ENCODE measurements at regions not wholly inside any gene's neighbourhood (a gene's known extent, or its start where the extent isn't known, plus 50 kb on each side); places are given as distances from the start of the nearest gene placed in this dataset.

- Histone ChIP-seq H3K4me2 (ENCODE audit: low read length, poor library complexity, severe bottlenecking) (no peak overlapping the region), H2AFZ (ENCODE audit: low read depth, low read length) (no peak overlapping the region), H2AK5ac (ENCODE audit: low read length, severe bottlenecking) (no peak overlapping the region), H3K14ac (ENCODE audit: low read length in 2 of 2) (no peak overlapping the region), H3K4me3 (ENCODE audit: insufficient read depth in 1 of 2, low read depth in 1 of 2, low read length in 2 of 2) (no peak overlapping the region), H3K27ac (ENCODE audit: low read length, poor library complexity, severe bottlenecking) (no peak overlapping the region), H2BK15ac (ENCODE audit: low read depth, poor library complexity, severe bottlenecking) (no peak overlapping the region), H2BK120ac (ENCODE audit: low read depth, low read length) (no peak overlapping the region), H4K91ac (ENCODE audit: low read length) (no peak overlapping the region), H3K27me3 (ENCODE audit: control insufficient read depth in 1 of 2, insufficient read depth in 1 of 2, low read length in 2 of 2) (no peaks in the 10 kb centered on the region), H3K18ac (ENCODE audit: low read depth in 1 of 2, low read length in 2 of 2) (no peak overlapping the region), H3K79me1 (replicated peaks; ENCODE audit: low read length, poor library complexity, severe bottlenecking) (no peaks in the 10 kb centered on the region), H2BK5ac (ENCODE audit: low read depth, low read length, poor library complexity, severe bottlenecking) (no peak overlapping the region), H4K8ac (ENCODE audit: low read length) (no peak overlapping the region), H3K4me1 (ENCODE audit: control insufficient read depth, insufficient read depth, low read depth, low read length) (no peaks in the 10 kb centered on the region), H3K23ac (ENCODE audit: low read length in 2 of 2) (no peak overlapping the region), H3K4ac (ENCODE audit: low read depth in 1 of 2, low read length in 2 of 2) (no peak overlapping the region), H3K9me3 (ENCODE audit: control insufficient read depth, low read length) (peaks cover 2% of the 10 kb centered on the region), H3K9ac (ENCODE audit: low read length) (no peak overlapping the region), H3K36me3 (ENCODE audit: control insufficient read depth in 1 of 2, insufficient read depth in 2 of 2, low read depth in 1 of 2, low read length in 2 of 2) (no peaks in the 10 kb centered on the region), H2BK12ac (ENCODE audit: low read length in 2 of 2) (no peak overlapping the region)
- no peak for DNase-seq
- 89% methylated on average over 2 of the region's 2 CpGs for WGBS
Measured at GRCh38 chr6:164546263-164546662, 763.1 kb downstream of the C6orf118 start.

GRCh38 chr6:164534070-164534766 lies 775.2 kb downstream of the C6orf118 start:
- Histone ChIP-seq H3K9me3 (ENCODE audit: control insufficient read depth, low read length) (peaks cover 5% of the 10 kb centered on the region), H2BK15ac (ENCODE audit: low read depth, poor library complexity, severe bottlenecking) (no peak overlapping the region), H3K36me3 (ENCODE audit: control insufficient read depth in 1 of 2, insufficient read depth in 2 of 2, low read depth in 1 of 2, low read length in 2 of 2) (no peaks in the 10 kb centered on the region), H3K4me1 (ENCODE audit: control insufficient read depth, insufficient read depth, low read depth, low read length) (no peaks in the 10 kb centered on the region), H2AK5ac (ENCODE audit: low read length, severe bottlenecking) (no peak overlapping the region), H3K4me2 (ENCODE audit: low read length, poor library complexity, severe bottlenecking) (no peak overlapping the region), H2BK120ac (ENCODE audit: low read depth, low read length) (no peak overlapping the region), H3K79me1 (replicated peaks; ENCODE audit: low read length, poor library complexity, severe bottlenecking) (no peaks in the 10 kb centered on the region), H3K4me3 (ENCODE audit: insufficient read depth in 1 of 2, low read depth in 1 of 2, low read length in 2 of 2) (no peak overlapping the region), H2AFZ (ENCODE audit: low read depth, low read length) (no peak overlapping the region), H3K4ac (ENCODE audit: low read depth in 1 of 2, low read length in 2 of 2) (no peak overlapping the region), H3K18ac (ENCODE audit: low read depth in 1 of 2, low read length in 2 of 2) (no peak overlapping the region), H3K27ac (ENCODE audit: low read length, poor library complexity, severe bottlenecking) (no peak overlapping the region), H4K91ac (ENCODE audit: low read length) (no peak overlapping the region), H3K27me3 (ENCODE audit: control insufficient read depth in 1 of 2, insufficient read depth in 1 of 2, low read length in 2 of 2) (no peaks in the 10 kb centered on the region), H3K9ac (ENCODE audit: low read length) (no peak overlapping the region), H3K14ac (ENCODE audit: low read length in 2 of 2) (no peak overlapping the region), H3K23ac (ENCODE audit: low read length in 2 of 2) (no peak overlapping the region), H2BK12ac (ENCODE audit: low read length in 2 of 2) (no peak overlapping the region), H4K8ac (ENCODE audit: low read length) (no peak overlapping the region), H2BK5ac (ENCODE audit: low read depth, low read length, poor library complexity, severe bottlenecking) (no peak overlapping the region)
- no peak for DNase-seq
- 75% methylated on average over 8 of the region's 10 CpGs for WGBS

GRCh38 chr6:164533045-164533362 lies 776.4 kb downstream of the C6orf118 start:
- no peak overlapping the region for H3K4me2 ChIP-seq (ENCODE audit: low read length, poor library complexity, severe bottlenecking)
- no peak overlapping the region for H2BK5ac ChIP-seq (ENCODE audit: low read depth, low read length, poor library complexity, severe bottlenecking)
- no peak overlapping the region for H3K9ac ChIP-seq (ENCODE audit: low read length)
- no peak overlapping the region for H2BK15ac ChIP-seq (ENCODE audit: low read depth, poor library complexity, severe bottlenecking)
- no peak overlapping the region for H2AFZ ChIP-seq (ENCODE audit: low read depth, low read length)
- no peak overlapping the region for H3K23ac ChIP-seq (ENCODE audit: low read length in 2 of 2)
- H3K14ac ChIP-seq (ENCODE audit: low read length in 2 of 2): no peak overlapping the region
- no peak overlapping the region for H3K18ac ChIP-seq (ENCODE audit: low read depth in 1 of 2, low read length in 2 of 2)
- no peak overlapping the region for H3K4me3 ChIP-seq (ENCODE audit: insufficient read depth in 1 of 2, low read depth in 1 of 2, low read length in 2 of 2)
- no peak overlapping the region for H2BK12ac ChIP-seq (ENCODE audit: low read length in 2 of 2)
- no peak overlapping the region for H3K27ac ChIP-seq (ENCODE audit: low read length, poor library complexity, severe bottlenecking)
- WGBS: 58% methylated on average over 5 of the region's 5 CpGs
- H2AK5ac ChIP-seq (ENCODE audit: low read length, severe bottlenecking): no peak overlapping the region
- no peak for DNase-seq
- H2BK120ac ChIP-seq (ENCODE audit: low read depth, low read length): no peak overlapping the region
- no peaks in the 10 kb centered on the region for H3K27me3 ChIP-seq (ENCODE audit: control insufficient read depth in 1 of 2, insufficient read depth in 1 of 2, low read length in 2 of 2)
- no peak overlapping the region for H3K4ac ChIP-seq (ENCODE audit: low read depth in 1 of 2, low read length in 2 of 2)
- no peak overlapping the region for H4K8ac ChIP-seq (ENCODE audit: low read length)
- no peaks in the 10 kb centered on the region for H3K4me1 ChIP-seq (ENCODE audit: control insufficient read depth, insufficient read depth, low read depth, low read length)
- no peaks in the 10 kb centered on the region for H3K79me1 ChIP-seq (replicated peaks; ENCODE audit: low read length, poor library complexity, severe bottlenecking)
- H4K91ac ChIP-seq (ENCODE audit: low read length): no peak overlapping the region
- peaks cover 5% of the 10 kb centered on the region for H3K9me3 ChIP-seq (ENCODE audit: control insufficient read depth, low read length)
- H3K36me3 ChIP-seq (ENCODE audit: control insufficient read depth in 1 of 2, insufficient read depth in 2 of 2, low read depth in 1 of 2, low read length in 2 of 2): no peaks in the 10 kb centered on the region

GRCh38 chr6:164532198-164533044 lies 777.0 kb downstream of the C6orf118 start:
- H3K27me3 ChIP-seq (ENCODE audit: control insufficient read depth in 1 of 2, insufficient read depth in 1 of 2, low read length in 2 of 2): no peaks in the 10 kb centered on the region
- no peak overlapping the region for H2AK5ac ChIP-seq (ENCODE audit: low read length, severe bottlenecking)
- no peaks in the 10 kb centered on the region for H3K36me3 ChIP-seq (ENCODE audit: control insufficient read depth in 1 of 2, insufficient read depth in 2 of 2, low read depth in 1 of 2, low read length in 2 of 2)
- H4K91ac ChIP-seq (ENCODE audit: low read length): no peak overlapping the region
- H3K23ac ChIP-seq (ENCODE audit: low read length in 2 of 2): no peak overlapping the region
- peaks cover 3% of the 10 kb centered on the region for H3K9me3 ChIP-seq (ENCODE audit: control insufficient read depth, low read length)
- H2BK15ac ChIP-seq (ENCODE audit: low read depth, poor library complexity, severe bottlenecking): no peak overlapping the region
- no peak overlapping the region for H3K18ac ChIP-seq (ENCODE audit: low read depth in 1 of 2, low read length in 2 of 2)
- no peak overlapping the region for H3K4me3 ChIP-seq (ENCODE audit: insufficient read depth in 1 of 2, low read depth in 1 of 2, low read length in 2 of 2)
- H3K14ac ChIP-seq (ENCODE audit: low read length in 2 of 2): no peak overlapping the region
- no peak overlapping the region for H2AFZ ChIP-seq (ENCODE audit: low read depth, low read length)
- no peak overlapping the region for H2BK120ac ChIP-seq (ENCODE audit: low read depth, low read length)
- no peak for DNase-seq
- no peak overlapping the region for H2BK5ac ChIP-seq (ENCODE audit: low read depth, low read length, poor library complexity, severe bottlenecking)
- H4K8ac ChIP-seq (ENCODE audit: low read length): no peak overlapping the region
- H2BK12ac ChIP-seq (ENCODE audit: low read length in 2 of 2): no peak overlapping the region
- WGBS: 50% methylated on average over 9 of the region's 9 CpGs
- H3K27ac ChIP-seq (ENCODE audit: low read length, poor library complexity, severe bottlenecking): no peak overlapping the region
- H3K4me2 ChIP-seq (ENCODE audit: low read length, poor library complexity, severe bottlenecking): no peak overlapping the region
- no peak overlapping the region for H3K9ac ChIP-seq (ENCODE audit: low read length)
- H3K79me1 ChIP-seq (replicated peaks; ENCODE audit: low read length, poor library complexity, severe bottlenecking): no peaks in the 10 kb centered on the region
- H3K4me1 ChIP-seq (ENCODE audit: control insufficient read depth, insufficient read depth, low read depth, low read length): no peaks in the 10 kb centered on the region
- H3K4ac ChIP-seq (ENCODE audit: low read depth in 1 of 2, low read length in 2 of 2): no peak overlapping the region
